ENCODE measurements at regions not wholly inside any gene's neighbourhood (a gene's known extent, or its start where the extent isn't known, plus 50 kb on each side); places are given as distances from the start of the nearest gene placed in this dataset.

DNA sequence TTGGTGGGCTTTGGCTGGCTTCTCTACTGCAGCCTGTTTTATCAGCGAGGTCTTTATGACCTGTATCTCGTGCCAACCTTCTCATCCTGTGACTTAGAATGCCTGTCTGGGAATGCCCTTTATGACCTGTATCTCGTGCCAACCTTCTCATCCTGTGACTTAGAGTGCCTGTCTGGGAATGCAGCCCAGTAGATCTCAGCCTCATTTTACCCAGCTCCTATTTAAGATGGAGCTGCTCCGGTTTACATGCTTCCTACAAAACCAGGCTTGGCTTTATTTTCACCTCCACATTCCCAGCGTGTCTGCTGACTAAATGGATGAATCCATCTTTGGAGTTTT lies 395.3 kb downstream of the PREX1 start:
- Mint-ChIP-seq H3K27me3 (peaks cover 2% of the 10 kb centered on the region), H3K36me3 (no peaks in the 10 kb centered on the region), H3K27ac (peak overlapping the region; percentile 10), H3K4me3 (no peak overlapping the region), H3K9me3 (ENCODE audit: low read depth) (peaks cover 12% of the 10 kb centered on the region), H3K4me1 (ENCODE audit: low read depth) (peaks cover 15% of the 10 kb centered on the region)

DNA sequence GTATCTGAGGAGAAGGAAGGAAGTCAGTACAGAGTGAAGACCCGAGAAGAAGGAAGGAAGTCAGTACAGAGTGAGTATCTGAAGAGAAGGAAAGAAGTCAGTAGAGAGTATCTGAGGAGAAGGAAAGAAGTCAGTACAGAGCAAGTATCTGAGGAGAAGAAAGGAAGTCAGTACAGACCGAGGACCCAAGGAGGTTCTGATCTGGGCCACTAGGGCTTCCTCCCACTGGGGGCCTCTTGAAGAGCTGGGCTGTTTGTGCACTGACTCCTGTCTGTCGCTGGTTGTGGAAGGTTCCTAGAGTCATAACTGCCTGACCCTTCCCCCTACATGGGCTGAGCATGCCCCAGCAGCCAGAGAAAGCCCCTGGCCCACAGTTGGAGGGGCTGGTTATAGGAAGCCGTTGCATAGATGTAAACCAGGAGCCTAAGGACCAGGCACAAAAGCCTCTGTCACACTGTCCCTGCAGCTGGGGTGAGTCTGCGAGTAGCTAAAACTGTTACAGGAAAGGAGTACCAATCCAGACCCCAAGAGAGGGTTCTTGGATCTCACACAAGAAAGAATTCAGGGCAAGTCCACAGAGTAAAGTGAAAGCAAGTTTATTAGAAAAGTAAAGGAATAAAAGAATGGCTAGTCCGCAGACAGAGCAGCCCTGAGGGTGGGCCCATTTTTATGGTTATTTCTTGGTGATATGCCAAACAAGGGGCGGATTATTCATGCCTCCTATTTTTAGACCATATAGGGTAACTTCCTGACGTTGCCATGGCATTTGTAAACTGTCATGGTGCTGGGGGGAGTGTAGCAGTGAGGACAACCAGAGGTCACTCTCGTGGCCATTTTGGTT lies 395.9 kb downstream of the PREX1 start:
- H3K9me3 Mint-ChIP-seq (ENCODE audit: low read depth), result peaks cover 12% of the 10 kb centered on the region
- peaks cover 15% of the 10 kb centered on the region for H3K4me1 Mint-ChIP-seq (ENCODE audit: low read depth)
- H3K27ac Mint-ChIP-seq, result peak overlapping the region; percentile 46
- H3K4me3 Mint-ChIP-seq, result peak overlapping the region; percentile 57
- H3K36me3 Mint-ChIP-seq, result no peaks in the 10 kb centered on the region
- H3K27me3 Mint-ChIP-seq, result no peaks in the 10 kb centered on the region

DNA sequence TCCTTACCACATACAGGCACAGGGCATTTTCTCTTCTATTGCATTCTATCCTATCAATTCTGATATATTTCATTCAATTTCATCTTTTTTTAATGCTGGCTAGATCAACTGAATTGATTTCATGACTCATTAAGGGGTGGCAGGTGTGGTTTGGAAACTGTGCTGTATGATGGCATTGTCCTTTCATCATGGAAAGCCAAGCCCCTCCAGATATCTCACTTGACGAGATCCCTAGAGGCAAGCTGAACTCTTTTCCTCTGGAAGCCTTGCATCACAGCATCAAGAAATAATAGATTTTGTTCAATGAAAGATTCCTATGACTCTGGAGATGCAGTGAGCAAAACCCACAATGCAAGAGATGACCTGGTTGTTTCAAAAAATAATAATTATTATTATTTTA lies 401.2 kb downstream of the PREX1 start:
- Mint-ChIP-seq H3K27ac (no peak overlapping the region), H3K4me1 (ENCODE audit: low read depth) (peaks cover 7% of the 10 kb centered on the region), H3K4me3 (no peak overlapping the region), H3K27me3 (peaks cover 14% of the 10 kb centered on the region), H3K9me3 (ENCODE audit: low read depth) (peaks cover 12% of the 10 kb centered on the region), H3K36me3 (no peaks in the 10 kb centered on the region)

DNA sequence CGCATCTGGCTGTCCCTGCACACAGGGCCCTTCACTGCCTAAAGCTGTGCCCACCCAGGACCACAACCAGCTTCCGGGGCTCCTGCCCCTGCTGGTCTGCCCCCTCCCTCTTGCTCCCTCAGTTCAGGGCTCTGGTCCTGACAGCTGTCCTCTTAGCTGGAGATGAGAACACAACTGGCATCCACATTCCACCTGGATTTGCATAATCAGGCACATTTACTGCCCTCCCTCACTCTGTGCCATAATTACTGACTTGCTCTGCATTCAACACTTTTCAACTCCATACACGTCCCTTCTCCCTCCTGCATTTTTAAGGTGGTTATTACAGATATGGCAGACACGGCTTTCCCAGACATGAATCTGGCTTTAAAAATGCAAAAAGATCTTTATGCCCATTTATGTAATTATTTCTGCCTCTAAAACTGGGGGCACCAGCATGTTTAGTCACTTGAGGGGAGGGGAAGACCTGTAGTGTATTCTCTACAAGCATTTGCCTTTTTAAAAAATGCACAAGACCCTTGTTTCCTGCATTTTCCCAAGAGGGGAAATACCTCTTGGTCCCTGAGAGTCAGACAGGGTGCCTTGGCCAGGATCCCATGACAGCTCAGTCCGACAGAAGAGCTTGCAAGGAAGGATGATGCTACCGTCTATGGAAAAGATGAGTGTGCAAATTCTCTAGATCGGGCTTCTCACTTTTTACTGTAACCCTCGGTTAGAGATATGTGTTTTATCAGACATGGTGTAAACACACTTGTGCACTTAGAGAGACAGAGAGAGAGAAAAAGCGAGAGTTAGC lies 401.8 kb downstream of the PREX1 start:
- Mint-ChIP-seq H3K36me3 (no peaks in the 10 kb centered on the region), H3K27ac (no peak overlapping the region), H3K4me1 (ENCODE audit: low read depth) (peaks cover 3% of the 10 kb centered on the region), H3K27me3 (peaks cover 14% of the 10 kb centered on the region), H3K4me3 (no peak overlapping the region), H3K9me3 (ENCODE audit: low read depth) (peaks cover 11% of the 10 kb centered on the region)

DNA sequence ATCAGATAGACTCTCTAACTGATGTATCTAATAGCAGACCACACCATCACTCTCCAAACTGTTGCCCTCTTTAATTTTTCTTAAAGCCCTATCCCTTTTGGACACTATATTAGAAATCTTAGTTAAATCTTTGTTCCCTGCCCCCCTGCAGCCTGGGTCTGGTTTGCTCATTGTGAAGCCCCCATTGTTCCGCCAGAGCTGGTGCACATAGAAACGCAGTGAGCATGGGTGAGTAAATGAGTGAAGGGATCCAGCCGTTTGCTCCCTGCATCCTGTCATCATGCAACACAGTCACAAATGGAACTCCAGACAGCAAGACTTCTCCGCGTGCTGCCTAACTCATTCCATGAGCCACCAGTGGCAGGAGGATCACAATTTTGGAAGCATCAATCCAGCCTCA lies 402.5 kb downstream of the PREX1 start:
- H3K27ac Mint-ChIP-seq, result no peak overlapping the region
- peaks cover 14% of the 10 kb centered on the region for H3K27me3 Mint-ChIP-seq
- no peaks in the 10 kb centered on the region for H3K36me3 Mint-ChIP-seq
- H3K9me3 Mint-ChIP-seq (ENCODE audit: low read depth), result peaks cover 7% of the 10 kb centered on the region
- H3K4me3 Mint-ChIP-seq, result no peak overlapping the region
- no peaks in the 10 kb centered on the region for H3K4me1 Mint-ChIP-seq (ENCODE audit: low read depth)

DNA sequence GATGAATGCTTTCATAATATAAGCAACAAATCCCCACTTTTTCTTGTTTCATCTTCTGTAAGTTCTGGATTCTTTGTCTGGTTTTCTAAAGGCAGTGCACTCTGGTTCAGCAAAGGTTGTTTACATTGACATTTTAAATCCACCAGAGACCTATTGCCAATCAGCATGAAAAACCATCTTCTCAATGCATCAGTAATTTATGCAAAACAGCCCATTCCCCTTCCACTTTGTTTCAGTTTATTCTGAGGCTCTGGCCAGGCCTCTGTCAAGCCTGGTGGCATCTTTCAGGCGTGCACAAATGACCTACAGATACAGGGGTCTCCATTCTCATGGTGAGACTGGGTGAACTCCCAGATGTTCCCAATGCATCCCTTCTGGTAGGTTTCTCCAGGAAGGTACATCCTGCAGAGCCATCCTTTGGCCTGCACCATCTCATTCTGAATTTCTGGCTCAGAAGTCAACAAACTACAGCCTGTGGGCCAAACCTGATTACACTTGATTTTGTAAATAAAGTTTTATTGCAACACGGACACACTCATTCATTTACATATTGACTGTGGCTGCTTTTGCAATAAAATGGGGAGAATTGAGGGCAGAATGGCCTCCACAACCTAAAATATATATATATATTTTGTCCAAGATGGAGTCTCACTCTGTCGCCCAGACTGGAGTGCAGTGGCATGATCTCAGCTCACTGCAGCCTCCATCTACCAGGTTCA lies 405.4 kb downstream of the PREX1 start:
- no peaks in the 10 kb centered on the region for H3K36me3 Mint-ChIP-seq
- no peak overlapping the region for H3K27ac Mint-ChIP-seq
- no peak overlapping the region for H3K4me3 Mint-ChIP-seq
- no peaks in the 10 kb centered on the region for H3K4me1 Mint-ChIP-seq (ENCODE audit: low read depth)
- peaks cover 15% of the 10 kb centered on the region for H3K27me3 Mint-ChIP-seq
- no peaks in the 10 kb centered on the region for H3K9me3 Mint-ChIP-seq (ENCODE audit: low read depth)

DNA sequence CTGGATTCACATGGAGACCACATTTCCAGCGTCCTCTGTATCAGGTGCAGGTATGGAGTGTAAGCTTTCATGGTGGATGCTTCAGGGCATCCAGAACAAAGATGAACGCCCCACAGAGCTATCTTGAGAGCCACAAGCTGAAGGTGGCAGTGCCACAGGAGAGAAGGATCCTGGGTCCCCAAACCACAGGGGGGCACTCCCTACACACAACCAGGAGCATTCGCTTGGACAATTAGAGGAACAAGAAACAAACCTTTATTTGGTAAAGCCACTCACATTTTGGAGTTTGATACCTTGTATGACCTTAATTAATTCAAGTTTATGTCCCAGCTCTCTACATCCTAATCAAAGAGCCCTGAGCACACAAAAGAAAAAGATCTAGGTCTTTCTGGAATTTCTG lies 406.3 kb downstream of the PREX1 start:
- Mint-ChIP-seq H3K4me3 (no peak overlapping the region), H3K36me3 (no peaks in the 10 kb centered on the region), H3K4me1 (ENCODE audit: low read depth) (no peaks in the 10 kb centered on the region), H3K9me3 (ENCODE audit: low read depth) (no peaks in the 10 kb centered on the region), H3K27ac (no peak overlapping the region), H3K27me3 (peaks cover 15% of the 10 kb centered on the region)

DNA sequence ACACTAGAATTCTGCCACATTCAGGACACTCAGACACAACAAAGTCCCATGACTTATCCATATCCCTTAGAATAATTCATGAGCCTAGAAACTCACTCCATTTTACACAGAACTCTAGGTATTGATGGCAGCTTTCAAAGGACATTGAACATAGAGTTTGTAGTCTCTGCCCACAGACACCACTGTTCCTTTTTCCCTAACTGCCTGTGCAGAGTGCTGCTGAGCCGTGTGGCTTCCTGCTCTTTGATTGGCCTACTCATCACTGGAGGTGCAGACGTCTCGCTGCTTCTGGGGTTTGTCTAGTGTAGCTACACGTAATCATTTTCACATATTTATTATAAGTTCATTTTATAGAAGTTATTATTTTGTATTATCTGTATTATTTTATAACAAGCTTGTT lies 407.6 kb downstream of the PREX1 start:
- Mint-ChIP-seq H3K36me3 (no peaks in the 10 kb centered on the region), H3K27me3 (peaks cover 9% of the 10 kb centered on the region), H3K4me3 (no peak overlapping the region)

DNA sequence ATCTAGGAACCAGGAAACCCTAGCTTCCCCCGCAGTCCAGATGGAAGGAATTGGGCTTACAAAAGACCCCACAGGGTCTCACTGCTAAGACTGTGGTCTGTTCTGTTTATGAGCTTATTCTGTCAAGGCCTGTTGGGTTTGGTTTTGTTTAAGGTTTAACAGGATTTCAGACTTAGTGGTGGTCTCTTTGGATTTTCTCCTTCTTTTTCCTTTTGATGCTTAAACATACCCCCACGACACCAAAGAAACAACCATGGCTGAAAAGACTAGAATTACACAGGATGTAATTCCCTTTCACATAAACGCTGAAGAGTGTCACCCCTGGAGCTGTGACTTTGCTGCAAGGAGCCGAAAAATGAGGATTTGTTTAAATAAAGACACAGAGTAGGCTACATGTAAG lies 408.6 kb downstream of the PREX1 start:
- H3K9me3 Mint-ChIP-seq (ENCODE audit: low read depth), result no peaks in the 10 kb centered on the region

More for the DNA sequence above, 407.6 kb downstream of the PREX1 start:
- Mint-ChIP-seq H3K27ac (no peak overlapping the region), H3K9me3 (ENCODE audit: low read depth) (no peaks in the 10 kb centered on the region), H3K4me1 (ENCODE audit: low read depth) (no peaks in the 10 kb centered on the region)

DNA sequence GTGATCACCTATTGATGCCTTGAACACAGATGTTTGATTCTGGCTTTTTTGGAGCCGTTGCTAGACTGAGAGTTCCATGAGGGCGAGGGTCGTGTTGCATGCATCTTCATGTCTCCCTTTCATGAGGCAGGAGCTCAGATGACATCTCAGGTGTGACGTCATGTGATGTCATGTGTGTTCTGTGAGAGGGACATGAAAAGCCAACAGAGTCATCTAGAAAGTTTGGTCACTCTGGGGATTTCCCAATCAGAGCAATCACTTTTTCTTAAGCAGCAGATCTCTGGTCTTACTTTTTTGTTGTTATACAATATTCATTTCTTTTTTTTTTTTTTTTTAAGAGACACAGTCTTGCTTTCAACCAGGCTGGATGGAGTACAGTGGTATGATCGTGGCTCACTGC lies 411.8 kb downstream of the PREX1 start:
- Mint-ChIP-seq H3K9me3 (ENCODE audit: low read depth) (no peaks in the 10 kb centered on the region), H3K36me3 (no peaks in the 10 kb centered on the region), H3K4me1 (ENCODE audit: low read depth) (no peaks in the 10 kb centered on the region), H3K27me3 (peaks cover 5% of the 10 kb centered on the region), H3K27ac (no peak overlapping the region), H3K4me3 (no peak overlapping the region)

More for the DNA sequence above, 408.6 kb downstream of the PREX1 start:
- Mint-ChIP-seq H3K36me3 (no peaks in the 10 kb centered on the region), H3K4me1 (ENCODE audit: low read depth) (no peaks in the 10 kb centered on the region), H3K27me3 (peaks cover 4% of the 10 kb centered on the region), H3K27ac (no peak overlapping the region), H3K4me3 (no peak overlapping the region)

DNA sequence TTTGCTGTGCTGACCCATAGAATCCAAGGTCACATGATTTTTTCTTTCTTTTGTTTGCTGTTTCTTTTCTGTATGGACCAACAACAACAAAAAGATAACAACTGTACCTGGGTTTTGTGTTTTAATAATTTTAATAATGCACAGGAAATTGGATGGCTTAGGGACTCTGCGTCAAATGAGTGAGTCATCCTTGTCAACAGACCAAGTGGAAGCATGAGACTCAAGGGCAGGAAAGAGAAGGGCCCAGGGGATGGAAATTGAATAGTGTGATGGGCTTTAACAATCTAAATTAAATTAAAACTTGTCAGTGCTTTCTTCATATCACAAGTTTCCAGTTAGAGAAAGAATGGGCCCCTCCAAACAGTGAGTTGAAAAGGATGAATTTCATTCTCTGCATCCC lies 413.0 kb downstream of the PREX1 start:
- Mint-ChIP-seq H3K4me1 (ENCODE audit: low read depth) (no peaks in the 10 kb centered on the region), H3K27ac (no peak overlapping the region), H3K9me3 (ENCODE audit: low read depth) (no peaks in the 10 kb centered on the region), H3K36me3 (no peaks in the 10 kb centered on the region), H3K4me3 (no peak overlapping the region), H3K27me3 (peaks cover 5% of the 10 kb centered on the region)

DNA sequence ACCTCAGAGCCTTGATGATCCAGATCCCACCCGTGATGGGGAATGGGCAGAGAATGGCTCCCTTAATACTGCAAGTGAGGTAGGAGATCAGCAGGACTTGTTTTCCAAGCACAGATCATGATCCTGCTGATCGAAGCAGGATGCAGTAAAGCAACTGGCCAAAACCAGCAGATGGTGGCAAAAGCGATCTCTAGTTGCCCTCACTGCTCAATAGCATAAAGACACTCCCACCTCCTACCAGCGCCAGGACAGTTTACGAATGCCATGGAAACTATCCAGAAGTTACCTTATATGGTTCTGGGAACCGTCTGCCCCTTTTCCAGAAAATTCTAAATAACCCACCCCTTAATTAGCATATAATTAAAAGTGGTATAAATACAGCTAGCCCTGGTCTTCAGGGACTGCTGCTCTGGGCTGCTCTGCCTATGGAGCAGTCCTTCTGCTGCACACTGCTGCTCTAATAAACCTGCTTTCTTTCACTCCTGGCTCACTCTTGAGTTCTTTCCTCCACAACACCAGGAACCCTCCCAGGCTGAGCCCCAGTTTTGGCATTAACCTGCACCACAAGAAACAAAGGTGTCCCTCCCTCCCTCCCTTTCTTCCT lies 415.8 kb downstream of the PREX1 start:
- no peak overlapping the region for H3K4me3 Mint-ChIP-seq
- no peaks in the 10 kb centered on the region for H3K9me3 Mint-ChIP-seq (ENCODE audit: low read depth)
- no peaks in the 10 kb centered on the region for H3K4me1 Mint-ChIP-seq (ENCODE audit: low read depth)
- no peaks in the 10 kb centered on the region for H3K36me3 Mint-ChIP-seq
- no peak overlapping the region for H3K27ac Mint-ChIP-seq
- peaks cover 5% of the 10 kb centered on the region for H3K27me3 Mint-ChIP-seq

DNA sequence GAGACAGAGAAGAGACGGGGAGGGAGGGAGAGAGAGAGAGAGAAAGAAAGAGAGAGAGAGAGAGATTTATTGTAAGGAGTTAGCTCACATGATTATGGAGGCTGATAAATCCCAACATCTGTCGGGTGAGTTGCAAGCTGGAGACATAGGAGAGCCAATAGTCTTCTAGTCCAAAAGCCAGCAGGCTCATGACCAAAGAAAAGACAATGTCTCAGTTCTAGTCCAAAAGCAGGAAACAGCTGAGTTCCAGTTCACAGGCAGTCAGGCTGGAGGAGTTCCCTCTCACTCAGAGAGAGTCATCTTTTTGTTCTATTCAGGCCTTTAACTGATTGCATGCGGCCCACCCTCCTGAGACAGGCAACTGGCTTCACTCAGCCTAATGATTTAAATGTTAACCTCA lies 416.6 kb downstream of the PREX1 start:
- peaks cover 5% of the 10 kb centered on the region for H3K27me3 Mint-ChIP-seq
- no peak overlapping the region for H3K27ac Mint-ChIP-seq
- no peaks in the 10 kb centered on the region for H3K9me3 Mint-ChIP-seq (ENCODE audit: low read depth)
- no peaks in the 10 kb centered on the region for H3K4me1 Mint-ChIP-seq (ENCODE audit: low read depth)
- H3K4me3 Mint-ChIP-seq, result no peak overlapping the region
- no peaks in the 10 kb centered on the region for H3K36me3 Mint-ChIP-seq

DNA sequence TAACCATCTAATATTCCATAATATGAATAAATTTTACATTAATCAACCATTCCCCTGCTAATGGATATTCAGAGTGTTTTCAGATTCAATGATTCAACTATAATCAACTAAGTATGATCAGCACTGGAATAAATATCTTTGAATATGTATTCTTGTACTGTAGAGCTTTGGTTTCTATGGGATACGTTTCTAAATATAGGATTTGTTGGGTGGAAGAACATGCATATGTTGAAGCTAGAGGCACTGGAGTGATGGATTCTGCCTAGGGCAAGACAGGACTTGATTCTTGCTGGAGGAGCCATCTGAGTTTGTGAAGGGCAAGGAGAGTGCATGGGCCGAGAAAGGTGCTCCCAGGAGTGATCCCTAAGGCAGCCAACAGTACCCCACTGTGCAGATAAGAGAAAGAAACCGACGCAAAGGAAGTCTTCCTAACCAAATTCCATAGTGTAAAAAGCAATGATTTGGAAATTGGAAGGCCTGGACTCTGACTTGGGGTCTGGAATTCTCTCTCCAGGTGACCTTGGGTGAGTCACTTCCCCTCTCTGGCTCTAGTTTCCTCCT lies 418.7 kb downstream of the PREX1 start:
- H3K27ac Mint-ChIP-seq, result no peak overlapping the region
- H3K36me3 Mint-ChIP-seq, result no peaks in the 10 kb centered on the region
- peaks cover 5% of the 10 kb centered on the region for H3K27me3 Mint-ChIP-seq
- H3K4me3 Mint-ChIP-seq, result no peak overlapping the region
- no peaks in the 10 kb centered on the region for H3K9me3 Mint-ChIP-seq (ENCODE audit: low read depth)
- no peaks in the 10 kb centered on the region for H3K4me1 Mint-ChIP-seq (ENCODE audit: low read depth)

Measured in activated naive CD8-positive, alpha-beta T cell (primary cell).